Lower lobe of right lung (tissue), 2 donors: ENCODE measurements at regions not wholly inside any gene's neighbourhood (a gene's known extent, or its start where the extent isn't known, plus 50 kb on each side); places are given as distances from the start of the nearest gene placed in this dataset.

Experiments used
- ATAC-seq, 2 donors: fragments of 200-7000 bp; cut with Tn5 transposase; one replicate each; pipeline ENCODE4 v1.9.1; 2020 to 2022; ENCODE audit warnings: mild to moderate bottlenecking in 2 of 2, moderate library complexity in 2 of 2
- DNase-seq: peaks from one replicate; pipeline ENCODE4 v3.0.0-alpha.2; 2020
- H3K27ac ChIP-seq: fragments of 200-600 bp; one replicate; pipeline ENCODE4 v1.8.0; 2022
- H3K27me3 ChIP-seq: fragments of 200-600 bp; one replicate; pipeline ENCODE4 v1.8.0; 2022; ENCODE audit warnings: low read depth
- H3K36me3 ChIP-seq: fragments of 200-600 bp; one replicate; pipeline ENCODE4 v1.8.0; 2022; ENCODE audit warnings: mild to moderate bottlenecking
- H3K4me1 ChIP-seq: fragments of 200-600 bp; one replicate; pipeline ENCODE4 v1.8.0; 2022
- H3K4me3 ChIP-seq: fragments of 200-600 bp; one replicate; pipeline ENCODE4 v1.8.0; 2022; ENCODE audit warnings: mild to moderate bottlenecking
- H3K9me3 ChIP-seq: fragments of 200-600 bp; one replicate; pipeline ENCODE4 v1.8.0; 2022
- CTCF ChIP-seq: fragments of 200-600 bp; IDR thresholded peaks from one replicate; pipeline ENCODE4 v1.8.0; 2022; ENCODE audit warnings: antibody characterized with exemption, mild to moderate bottlenecking
- intact Hi-C: fragments of 100-400 bp; cut with DNase I; formaldehyde crosslinking; loops from one replicate; pipeline ENCODE4 v1.11.0; 2022
- donor health status: DM: no; HTN: yes; CAD: no; lungs with severe emphysema.

GRCh38 chr4:144302704-144303536, 162.4 kb upstream of the GYPA start:
- DNase-seq (no peak), ATAC-seq (no peak)
- Histone ChIP-seq H3K9me3 (no peaks in the 10 kb centered on the region), H3K27ac (no peak overlapping the region), H3K36me3 (no peaks in the 10 kb centered on the region), H3K27me3 (no peaks in the 10 kb centered on the region), H3K4me1 (no peaks in the 10 kb centered on the region), H3K4me3 (no peak overlapping the region)
- intact Hi-C loops = no loop called here
- no peak for TF ChIP-seq CTCF

- intact Hi-C loops = no loop called here
Observed at GRCh38 chr4:144304025-144304424, 163.5 kb upstream of the GYPA start.

GRCh38 chr4:144310535-144310934, 170.0 kb upstream of the GYPA start:
- no peaks in the 10 kb centered on the region for H3K4me1 ChIP-seq
- no peak for DNase-seq
- ATAC-seq = no peak
- no peak overlapping the region for H3K27ac ChIP-seq
- H3K27me3 ChIP-seq = no peaks in the 10 kb centered on the region
- peaks cover 5% of the 10 kb centered on the region for H3K9me3 ChIP-seq
- no peak for TF ChIP-seq CTCF
- H3K4me3 ChIP-seq = no peak overlapping the region
- intact Hi-C loops = no loop called here
- no peaks in the 10 kb centered on the region for H3K36me3 ChIP-seq

More at GRCh38 chr4:144304025-144304424, 163.5 kb upstream of the GYPA start:
- no peak for TF ChIP-seq CTCF
- no peak overlapping the region for H3K27ac ChIP-seq
- no peak for ATAC-seq
- no peak overlapping the region for H3K4me3 ChIP-seq
- H3K36me3 ChIP-seq = no peaks in the 10 kb centered on the region
- H3K4me1 ChIP-seq = no peaks in the 10 kb centered on the region
- no peaks in the 10 kb centered on the region for H3K9me3 ChIP-seq
- DNase-seq = no peak
- no peaks in the 10 kb centered on the region for H3K27me3 ChIP-seq

DNA sequence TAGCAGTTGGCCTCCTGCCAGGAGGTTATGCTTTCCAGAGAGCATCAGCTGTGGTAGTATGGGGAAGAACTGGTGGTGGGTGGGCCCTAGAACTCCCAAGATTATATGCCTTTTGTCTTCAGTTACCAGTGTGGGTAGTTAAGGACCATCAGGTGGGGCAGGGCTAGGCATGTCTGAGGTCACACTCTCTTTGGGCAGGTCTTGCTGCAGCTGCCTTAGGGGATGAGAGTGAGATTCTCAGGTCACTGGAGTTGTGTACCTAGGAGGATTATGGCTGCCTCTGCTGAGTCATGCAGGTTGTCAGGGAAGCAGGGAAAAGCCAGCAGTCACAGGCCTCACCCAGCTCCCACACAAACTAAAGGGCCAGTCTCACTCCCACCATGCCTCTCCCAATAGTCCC, 172.9 kb upstream of the GYPA start:
- no peak for ATAC-seq
- DNase-seq = no peak
- peaks cover 8% of the 10 kb centered on the region for H3K9me3 ChIP-seq
- no peak overlapping the region for H3K27ac ChIP-seq
- no peaks in the 10 kb centered on the region for H3K36me3 ChIP-seq
- no peak for TF ChIP-seq CTCF
- no peaks in the 10 kb centered on the region for H3K4me1 ChIP-seq
- no peaks in the 10 kb centered on the region for H3K27me3 ChIP-seq
- H3K4me3 ChIP-seq = no peak overlapping the region
- intact Hi-C loops = no loop called here

DNA sequence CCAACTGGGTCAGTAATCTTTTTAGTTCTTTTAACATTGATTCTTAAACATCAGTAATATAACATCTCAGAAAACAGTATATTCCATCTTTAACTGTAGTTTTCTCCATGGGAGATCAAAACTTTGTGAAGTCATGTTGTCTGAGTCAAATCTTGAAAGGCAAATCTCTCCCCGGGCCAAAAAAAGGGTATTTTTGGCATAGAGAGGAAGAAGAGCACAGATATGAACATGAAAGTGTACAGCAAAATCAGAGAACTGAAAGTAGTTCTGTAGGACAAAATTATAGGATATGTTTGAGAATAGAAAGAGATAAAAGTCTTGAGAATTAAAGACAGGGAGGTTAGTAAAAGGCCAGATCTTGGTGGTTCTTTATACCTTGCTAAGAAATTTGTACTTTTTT, 176.4 kb upstream of the GYPA start:
- Histone ChIP-seq H3K4me1 (no peaks in the 10 kb centered on the region), H3K9me3 (peaks cover 8% of the 10 kb centered on the region), H3K36me3 (no peaks in the 10 kb centered on the region), H3K27ac (no peak overlapping the region), H3K4me3 (no peak overlapping the region), H3K27me3 (no peaks in the 10 kb centered on the region)
- ATAC-seq (no peak), DNase-seq (no peak)
- intact Hi-C loops = no loop called here
- TF ChIP-seq CTCF = no peak
